Limb (tissue), 2 donors: ENCODE measurements at regions not wholly inside any gene's neighbourhood (a gene's known extent, or its start where the extent isn't known, plus 50 kb on each side); places are given as distances from the start of the nearest gene placed in this dataset.

Source experiments
- DNase-seq, 2 donors: peaks; one replicate each; pipeline ENCODE4 v3.0.0-alpha.2; 2016; ENCODE audit errors: extremely low spot score in 2 of 2

DNA sequence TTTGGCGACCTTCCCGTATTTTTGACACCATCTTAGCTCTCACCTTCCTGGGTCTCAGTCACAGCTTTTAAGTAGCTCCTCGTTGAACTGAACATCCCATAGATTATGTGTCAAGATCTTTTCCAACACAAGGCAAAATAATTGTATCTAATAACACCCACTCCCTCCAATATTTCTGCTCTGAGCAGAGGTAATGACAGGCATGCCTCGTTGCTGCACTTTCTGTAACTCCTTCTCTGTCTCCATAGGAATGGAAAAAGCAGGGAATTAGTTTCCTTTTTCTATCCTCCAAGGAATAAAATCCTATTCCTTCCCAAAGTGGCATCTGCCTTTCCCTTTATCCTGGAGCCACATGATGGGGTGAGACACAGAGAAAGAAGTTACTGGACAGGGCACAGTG, 174.0 kb upstream of the CDH20 start:
- no peak for DNase-seq

DNA sequence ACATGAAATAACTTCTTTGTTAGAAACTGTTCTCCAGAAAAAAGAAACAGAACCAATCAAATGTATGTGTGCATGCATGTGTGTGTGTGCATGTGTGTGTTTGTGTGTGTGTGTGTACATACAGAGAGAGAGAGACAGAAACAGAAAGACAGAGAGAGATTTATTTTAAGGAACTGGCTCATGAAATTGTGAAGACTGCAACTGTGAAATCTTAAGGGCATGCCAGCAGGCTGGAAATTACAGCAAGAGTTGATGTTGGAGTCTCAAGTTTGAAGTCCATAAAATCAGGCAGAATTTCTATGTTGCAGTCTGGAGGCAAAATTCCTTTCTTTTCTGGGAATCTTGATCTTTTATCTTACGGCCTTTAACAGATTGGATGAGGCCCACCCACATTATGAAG, 168.9 kb upstream of the CDH20 start:
- no peak for DNase-seq

DNA sequence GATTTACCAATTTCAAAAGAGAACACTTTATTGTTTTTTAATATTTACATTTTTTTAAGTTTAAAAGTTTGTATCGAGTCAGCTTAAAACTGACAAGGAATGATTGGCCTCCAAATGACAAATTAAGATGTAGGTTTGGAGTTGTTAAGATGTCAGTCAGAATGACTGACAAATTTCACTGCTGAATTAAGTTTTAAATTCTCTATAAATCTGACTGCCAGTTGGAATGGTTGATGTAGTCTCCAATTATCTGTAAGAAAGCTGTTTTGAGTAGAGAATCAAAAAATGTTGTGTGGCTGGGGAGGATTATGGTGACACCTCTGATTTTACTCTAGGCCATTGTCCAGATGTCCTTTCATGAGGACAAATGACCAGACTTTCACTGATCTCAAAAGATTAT, 165.3 kb upstream of the CDH20 start:
- no peak for DNase-seq

DNA sequence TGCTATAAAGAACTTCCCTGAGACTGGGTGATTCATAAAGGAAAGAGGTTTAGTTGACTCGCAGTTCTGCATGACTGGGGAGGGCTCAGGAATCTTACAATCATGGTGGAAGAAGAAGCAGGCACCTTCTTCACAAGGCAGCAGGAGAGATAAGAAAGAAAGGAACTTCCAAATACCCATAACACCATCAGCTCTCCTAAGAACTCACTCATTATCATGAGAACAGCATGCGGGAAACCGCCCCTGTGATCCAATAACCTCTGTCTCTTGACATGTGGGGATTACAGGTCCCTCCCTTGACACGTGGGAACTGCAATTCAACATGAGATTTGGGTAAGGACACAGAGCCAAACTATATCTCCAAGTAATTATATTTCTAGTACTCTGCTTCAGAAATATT, 163.8 kb upstream of the CDH20 start:
- no peak for DNase-seq

DNA sequence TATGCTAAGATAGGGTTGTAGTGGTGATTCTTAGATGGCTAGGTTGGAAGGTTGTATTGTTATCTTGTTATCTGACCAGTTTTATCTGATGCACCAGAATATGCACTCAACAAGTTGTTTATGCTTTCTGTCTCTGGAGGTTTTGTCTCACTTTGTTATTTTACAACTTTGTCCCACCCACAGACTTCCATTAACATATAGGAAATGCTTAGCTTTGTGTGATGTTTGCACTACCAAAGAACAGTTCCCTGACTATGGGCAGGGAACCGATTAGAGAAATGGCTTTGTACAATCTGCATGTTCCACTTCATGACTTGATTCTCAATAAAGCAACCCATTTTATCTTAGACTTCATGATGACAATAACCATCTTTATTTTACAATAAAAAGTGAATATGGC, 160.6 kb upstream of the CDH20 start:
- no peak for DNase-seq

DNA sequence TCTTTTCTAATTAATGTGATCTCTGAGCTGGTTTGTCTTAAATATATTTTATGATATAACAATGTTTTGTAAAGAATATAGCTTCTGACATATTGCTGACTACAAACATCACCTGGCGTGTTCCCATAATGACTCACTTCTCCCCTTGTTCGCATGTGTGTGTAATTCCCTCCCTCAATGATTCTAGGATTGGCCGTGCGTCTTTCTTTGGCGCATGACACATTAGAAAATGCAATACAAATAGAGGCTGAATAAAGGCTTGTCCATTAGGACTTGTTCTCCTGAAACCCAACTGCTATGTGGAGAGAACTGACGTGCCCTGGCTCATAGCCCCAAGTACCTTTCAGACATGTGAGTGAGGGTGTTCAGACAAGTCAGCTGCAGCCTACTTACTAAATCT, 159.7 kb upstream of the CDH20 start:
- DNase-seq, result no peak

DNA sequence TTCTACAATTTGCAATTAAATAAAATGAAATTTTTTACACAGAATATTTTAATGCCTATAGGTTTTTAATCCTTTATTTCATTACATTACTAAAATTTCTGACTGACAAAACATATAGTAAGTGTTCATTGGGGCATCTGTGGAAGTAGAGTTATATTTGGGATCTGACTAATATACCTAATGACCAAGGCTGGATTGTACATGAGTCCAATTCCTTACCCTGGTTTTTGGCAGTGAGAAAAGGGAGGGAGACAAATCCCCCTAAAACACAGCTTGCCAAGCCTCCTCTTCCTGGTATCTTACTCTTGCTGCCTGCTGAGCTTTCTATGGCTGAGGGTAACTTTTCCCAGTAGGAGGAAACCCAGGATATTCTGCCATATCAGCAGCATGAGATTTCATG, 149.4 kb upstream of the CDH20 start:
- DNase-seq, result no peak

DNA sequence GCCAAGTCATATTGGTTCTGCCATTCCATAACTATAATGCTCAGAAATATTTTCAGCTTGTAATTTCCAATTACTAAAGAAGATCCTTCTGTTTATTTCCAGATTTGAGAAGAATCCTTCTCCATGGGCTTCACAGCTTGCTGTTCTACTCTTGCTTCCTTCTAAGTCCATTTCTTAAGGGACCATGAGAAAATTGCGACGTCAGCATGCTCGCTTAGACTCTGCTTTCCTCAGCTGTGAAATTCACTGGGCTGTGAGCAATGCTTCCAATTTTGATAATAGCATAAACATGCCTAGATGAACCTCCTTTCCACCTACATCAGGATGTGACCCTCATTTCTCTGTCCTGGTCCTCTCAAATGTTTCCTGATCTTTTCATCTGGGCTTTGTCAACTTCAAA, 145.3 kb upstream of the CDH20 start:
- no peak for DNase-seq

DNA sequence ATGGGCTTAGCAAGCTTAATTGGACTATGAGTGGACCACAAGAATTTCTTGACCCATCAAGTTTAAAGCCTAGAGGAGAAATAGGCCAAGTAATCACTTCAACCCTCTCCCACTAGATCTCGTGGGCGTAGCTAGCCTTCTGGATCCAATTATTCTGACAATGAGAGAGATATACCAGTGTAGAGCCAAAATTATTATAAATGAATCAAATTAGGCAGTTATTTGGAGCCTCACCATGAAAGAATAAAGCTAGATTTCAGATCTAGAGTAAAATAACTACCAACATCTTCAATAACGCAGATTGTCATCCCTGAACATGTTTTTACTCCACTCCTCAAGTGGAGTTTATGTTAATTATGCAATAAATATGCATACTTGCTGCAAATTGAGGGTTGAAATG, 143.9 kb upstream of the CDH20 start:
- DNase-seq, result no peak

DNA sequence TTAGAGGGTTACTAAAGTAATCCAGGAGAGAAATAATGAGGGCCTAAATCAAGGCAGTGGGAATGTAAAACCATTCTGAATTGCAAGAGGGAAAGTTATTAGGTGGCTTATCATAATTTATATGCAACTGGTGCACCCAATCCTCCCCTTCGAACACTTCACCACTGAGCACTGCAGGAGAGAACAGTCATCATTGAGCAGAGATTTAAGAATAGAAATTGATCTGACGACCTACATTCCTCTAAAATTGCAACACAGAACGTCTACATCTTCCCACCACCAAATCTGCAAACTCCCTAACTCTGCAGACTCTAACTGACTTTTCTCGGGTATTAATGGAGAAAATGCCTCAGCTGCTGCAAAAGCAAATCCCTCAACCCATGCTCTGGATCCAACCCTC, 138.5 kb upstream of the CDH20 start:
- no peak for DNase-seq

DNA sequence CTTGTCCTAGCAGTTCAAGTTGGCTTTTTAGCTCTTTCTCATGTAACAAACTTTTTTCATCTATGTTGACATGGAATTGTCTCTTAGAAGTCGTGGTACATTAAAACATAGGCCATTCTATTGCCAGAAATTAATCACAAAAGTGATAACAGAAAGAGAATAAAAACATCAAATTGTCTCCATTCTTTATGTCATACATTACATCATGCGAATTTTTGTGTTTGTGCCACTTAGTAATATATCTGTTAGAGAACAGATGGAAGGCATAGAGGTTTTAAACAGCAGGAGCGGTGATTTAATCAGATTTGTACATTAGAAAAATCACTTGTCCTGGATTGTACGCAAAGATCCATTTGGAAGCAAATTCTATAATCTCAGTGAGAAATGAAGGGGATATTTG, 136.5 kb upstream of the CDH20 start:
- DNase-seq, result no peak

DNA sequence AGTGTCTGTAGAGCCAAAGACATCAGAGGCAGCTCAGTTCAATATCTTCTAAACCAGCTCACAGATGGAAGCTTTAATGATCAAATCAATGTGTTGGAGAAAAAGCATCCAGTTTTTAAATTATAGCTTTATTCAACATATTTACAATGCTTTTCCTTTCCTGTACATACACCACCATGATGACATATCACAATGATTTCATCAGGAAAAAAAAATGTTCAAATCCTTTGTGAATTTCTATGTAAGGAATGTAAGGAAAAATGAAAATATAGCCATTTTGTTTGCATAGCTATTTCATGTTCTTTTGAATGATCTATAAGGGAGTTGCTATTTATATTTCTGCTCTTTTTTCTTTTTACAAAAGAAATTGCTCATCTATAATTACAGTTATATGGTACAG, 134.7 kb upstream of the CDH20 start:
- no peak for DNase-seq

DNA sequence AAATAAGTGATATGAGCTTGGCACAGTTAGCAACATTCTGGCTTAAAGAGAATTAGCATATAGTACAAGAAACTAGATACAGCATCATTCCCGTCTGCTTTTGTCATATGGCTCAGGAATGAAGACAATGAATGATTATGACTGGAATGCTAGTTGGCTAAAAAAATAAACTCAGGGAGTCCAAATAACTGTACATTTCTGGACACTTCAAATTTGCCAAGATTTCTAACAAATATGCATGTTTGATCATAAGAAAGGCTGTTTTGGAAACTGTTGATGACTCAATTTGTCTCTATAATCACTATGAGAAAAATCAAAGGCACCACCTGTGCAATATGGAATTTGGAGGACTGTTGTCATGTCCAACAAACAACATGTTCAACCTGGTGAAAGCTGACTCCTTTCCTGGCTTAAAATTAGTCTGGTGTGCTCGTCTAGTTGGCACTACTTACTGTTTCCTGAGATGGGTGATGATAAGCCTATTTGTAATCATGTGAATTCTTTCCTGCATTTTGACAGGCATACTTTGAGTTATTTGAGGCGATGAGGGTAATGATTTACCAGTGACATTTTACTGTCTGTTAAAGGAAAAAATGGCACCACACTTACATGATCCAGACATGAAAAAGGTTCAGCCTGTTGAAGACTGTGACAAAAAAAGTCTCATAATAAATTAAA, 133.9 kb upstream of the CDH20 start:
- peak in 1 of 2 donors; percentile 47 for DNase-seq

DNA sequence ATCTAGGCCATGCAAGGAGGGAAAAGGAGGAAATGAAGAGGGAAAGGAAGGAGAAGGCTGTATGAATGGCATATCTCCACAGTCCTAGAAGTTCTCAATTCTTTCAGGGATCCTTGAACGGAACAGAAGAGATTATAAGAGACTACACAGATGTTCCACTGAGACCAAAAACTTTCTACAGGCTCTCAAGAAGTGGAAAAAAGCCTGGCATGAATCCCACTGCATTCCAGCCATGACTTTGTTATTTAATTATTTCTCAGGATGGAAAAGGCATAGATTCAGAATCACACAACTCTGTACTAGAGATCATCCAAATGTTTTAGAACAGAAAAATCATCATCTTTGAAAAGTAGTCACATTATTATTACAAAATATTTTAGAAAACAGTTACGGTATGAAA, 131.7 kb upstream of the CDH20 start:
- DNase-seq, result peak in 1 of 2 donors; percentile 41

DNA sequence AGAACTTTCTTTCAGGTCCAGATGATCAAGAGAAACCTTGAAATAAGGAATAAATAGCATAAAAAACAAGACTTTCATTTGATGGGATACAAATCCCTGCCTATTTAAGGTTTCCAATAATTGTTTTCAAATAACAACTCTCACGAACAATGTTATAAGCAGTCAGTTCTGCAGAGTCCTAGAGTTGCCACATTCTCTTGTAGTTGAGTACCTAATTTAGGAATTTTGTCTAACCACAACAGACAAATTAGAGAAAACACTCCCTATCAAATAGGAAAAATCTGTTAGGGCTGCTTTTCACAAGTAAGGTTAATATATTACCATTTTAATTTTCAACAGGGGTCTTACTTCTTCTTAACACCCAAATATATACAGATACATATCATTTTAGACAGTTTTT, 130.1 kb upstream of the CDH20 start:
- no peak for DNase-seq

DNA sequence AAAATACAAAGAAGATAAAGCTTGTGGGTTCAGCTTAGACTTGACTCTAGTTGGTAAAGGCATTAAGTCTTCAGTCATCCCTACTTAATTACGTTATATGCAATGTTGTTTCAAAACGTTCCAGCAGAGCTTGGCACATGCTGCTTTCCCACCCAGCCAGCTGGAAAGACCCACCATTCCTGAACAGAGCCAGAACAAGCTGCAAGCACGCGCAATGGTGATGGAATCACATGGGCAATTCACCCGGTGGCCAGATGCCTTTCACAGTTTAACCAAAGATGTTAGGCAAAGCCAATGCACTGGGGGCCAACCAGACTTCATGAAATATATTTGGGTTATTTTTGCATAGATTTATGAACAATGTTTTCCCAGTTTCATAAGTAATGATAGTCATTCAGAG, 123.4 kb upstream of the CDH20 start:
- peak; percentile 40 to 55 for DNase-seq

DNA sequence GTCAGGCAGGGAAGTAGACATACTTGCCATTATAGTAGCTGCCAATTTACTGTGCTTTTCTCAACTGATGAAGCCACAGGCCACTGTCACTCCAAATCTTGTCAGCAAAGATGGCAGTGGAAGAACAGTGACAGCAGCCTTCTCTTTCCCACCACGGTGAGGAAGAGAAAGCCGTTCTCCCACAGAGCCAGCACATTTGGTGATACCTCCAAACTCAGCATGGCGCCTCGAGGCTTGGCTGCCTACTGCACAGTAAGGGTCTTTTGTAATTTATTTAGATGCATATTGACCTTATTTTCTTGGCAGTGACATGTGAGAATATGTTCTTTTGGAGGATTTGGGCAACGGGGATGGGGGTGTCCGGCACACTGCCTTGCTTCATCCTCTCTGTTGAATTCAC, 117.2 kb upstream of the CDH20 start:
- DNase-seq, result no peak

DNA sequence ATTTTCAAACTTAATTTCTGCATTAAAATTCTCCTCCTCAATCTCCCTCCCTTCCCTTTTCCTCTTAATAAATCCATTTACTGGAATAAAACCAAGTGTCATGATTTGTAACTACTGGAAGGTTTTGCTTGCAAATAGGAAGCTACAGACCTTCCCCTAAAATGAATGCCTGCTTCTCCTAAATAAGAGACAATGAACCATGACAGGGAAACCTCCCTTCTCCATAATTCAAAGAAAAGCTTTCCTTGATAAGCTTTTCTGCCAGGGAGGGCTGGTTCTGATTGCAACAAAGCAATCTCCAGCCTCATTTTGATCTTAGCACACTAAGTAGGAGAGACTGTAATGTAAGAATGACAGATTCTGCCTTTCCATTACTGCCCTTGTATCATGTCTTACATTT, 111.0 kb upstream of the CDH20 start:
- DNase-seq, result no peak

DNA sequence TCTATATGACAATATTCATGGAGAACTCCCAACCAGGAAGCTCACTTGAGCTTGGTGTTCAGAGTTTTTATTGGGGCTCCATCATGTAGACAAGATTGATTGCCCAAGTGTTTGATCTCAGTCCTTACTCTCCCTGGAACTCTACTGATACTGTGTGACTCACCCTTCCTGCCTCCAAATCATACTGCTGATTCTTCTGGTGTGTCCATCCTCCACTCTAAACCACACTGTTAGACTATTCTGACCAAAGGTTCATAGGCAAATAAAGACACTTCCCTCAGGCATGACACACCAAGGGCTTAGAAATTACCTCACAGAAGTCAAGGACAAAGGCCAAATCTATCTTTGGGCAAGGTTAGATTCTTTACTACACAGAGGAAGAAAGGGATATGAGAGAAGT, 107.9 kb upstream of the CDH20 start:
- DNase-seq, result no peak

DNA sequence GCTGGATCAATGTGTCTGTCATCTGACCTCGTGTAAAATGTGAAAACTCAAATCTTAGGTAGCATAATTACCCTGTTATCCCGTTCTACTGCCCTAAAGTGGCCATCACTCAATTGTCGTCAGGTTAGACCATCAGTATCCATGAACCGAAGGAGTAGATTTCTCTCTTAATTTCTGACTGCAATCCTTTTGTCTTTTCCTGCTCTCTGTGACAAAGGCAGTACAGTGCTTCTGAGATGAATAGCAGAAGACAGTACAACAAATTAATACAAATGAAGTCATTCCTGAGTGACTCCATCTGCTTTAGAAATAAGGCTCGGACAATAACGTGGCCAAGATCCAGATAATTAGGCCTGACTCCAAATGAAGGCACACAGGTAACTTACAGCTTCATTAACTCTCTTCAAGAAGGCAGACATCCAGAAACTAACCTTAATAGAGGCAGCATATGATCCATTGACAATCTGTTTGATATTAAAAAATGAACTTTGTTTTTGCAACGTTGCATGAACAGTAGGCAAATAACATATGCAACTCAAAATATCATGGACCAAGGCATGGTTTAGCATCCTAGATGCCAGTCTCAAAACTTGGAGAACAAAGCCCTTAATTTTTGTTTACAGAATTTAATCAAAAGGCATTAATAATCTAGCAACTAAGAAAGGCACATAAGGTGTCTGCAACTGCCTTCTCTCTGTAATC, 96.7 kb upstream of the CDH20 start:
- DNase-seq, result no peak

DNA sequence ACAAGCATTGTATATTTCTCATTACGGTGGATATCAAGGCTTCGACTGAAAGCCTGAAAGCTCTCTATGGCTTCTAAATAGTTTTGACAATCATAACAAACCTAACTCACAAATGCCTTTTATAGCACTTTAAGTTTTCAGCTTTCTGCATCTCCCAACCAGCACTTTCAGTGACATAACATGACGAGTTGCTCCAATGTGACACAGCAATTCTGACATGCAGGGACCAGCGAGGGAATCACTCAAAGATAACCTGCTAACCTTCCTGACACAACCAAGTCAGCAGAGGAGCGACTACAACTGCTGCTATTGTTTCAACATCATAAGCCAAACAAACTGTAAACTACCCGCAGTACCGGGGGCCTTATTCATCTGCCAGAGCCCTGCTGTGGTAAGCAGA, 95.7 kb upstream of the CDH20 start:
- DNase-seq, result no peak

DNA sequence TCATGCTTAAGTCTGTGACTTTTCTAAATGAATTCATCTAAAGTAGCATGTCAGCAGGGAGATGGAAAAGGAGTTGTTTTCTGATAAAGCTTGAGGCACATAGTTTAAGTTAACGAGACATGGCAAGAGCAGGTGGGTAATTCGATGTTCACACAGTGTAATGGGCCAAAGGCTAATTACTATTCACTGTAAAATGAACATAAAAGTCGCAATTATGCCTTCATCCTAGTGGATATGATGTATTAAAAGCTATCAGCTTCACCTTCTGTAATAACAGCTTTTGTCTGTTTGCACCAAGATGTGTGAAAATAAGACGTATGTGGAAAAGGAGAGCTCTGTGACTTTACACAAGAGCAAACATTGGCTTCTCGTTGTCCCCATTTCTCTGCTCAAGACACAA, 94.2 kb upstream of the CDH20 start:
- DNase-seq, result no peak

DNA sequence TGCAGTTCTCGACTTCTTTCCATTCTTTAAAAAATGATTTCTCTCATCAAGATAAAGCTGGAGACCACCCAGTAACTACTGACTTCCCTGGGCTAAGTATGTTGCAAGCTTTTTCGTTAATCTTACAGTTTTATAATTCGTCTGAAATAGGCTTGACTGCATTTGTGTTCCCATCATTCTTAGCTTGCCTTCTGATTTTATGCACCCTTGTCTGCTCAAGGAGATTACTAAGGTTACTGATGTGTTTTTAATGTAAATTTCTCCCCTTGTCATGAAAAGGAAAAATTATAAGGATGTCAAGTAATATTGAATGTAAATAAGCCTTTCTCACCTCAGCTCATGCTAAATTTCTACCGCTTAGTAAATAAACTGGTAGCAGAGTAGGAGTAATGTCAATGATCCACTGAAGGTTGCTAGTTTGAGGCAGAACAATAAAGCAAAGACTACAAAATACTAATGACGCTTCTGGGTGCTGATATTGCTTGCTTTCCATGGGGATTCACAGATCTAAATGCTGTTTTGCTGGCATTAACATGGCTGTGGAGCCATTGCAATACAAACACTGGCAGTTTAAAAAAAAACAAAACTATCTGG, 91.9 kb upstream of the CDH20 start:
- DNase-seq, result no peak
